HG02588 (cell line): ENCODE measurements at regions not wholly inside any gene's neighbourhood (a gene's known extent, or its start where the extent isn't known, plus 50 kb on each side); places are given as distances from the start of the nearest gene placed in this dataset.
"Not testable (repeated sequence)": the region's sequence is repeated elsewhere in the genome, so short reads cannot be mapped to it uniquely, and the experiment has no call there.

ENCODE experiments used
- ATAC-seq: cut with Tn5 transposase; IDR thresholded peaks from one replicate; pipeline ENCODE4 v1.9.1; 2021; ENCODE audit warnings: mild to moderate bottlenecking, moderate library complexity; ENCODE audit not compliant: unreplicated experiment

GRCh38 chr10:90011281-90011680 is 309.9 kb downstream of the KIF20B start:
- not testable (repeated sequence) for ATAC-seq

GRCh38 chr10:90018819-90019218 is 317.4 kb downstream of the KIF20B start:
- no peak for ATAC-seq

- ATAC-seq, result no peak
Observed at GRCh38 chr10:90020506-90020905, 319.1 kb downstream of the KIF20B start.

- no peak for ATAC-seq
Observed at GRCh38 chr10:90023950-90024349, 322.6 kb downstream of the KIF20B start.

GRCh38 chr10:90028312-90028711 is 326.9 kb downstream of the KIF20B start:
- no peak for ATAC-seq

GRCh38 chr10:90031776-90032175 is 330.4 kb downstream of the KIF20B start:
- no peak for ATAC-seq

GRCh38 chr10:90032519-90032918 is 331.1 kb downstream of the KIF20B start:
- no peak for ATAC-seq

- not testable (repeated sequence) for ATAC-seq
Observed at GRCh38 chr10:90034862-90035261, 333.5 kb downstream of the KIF20B start.

GRCh38 chr10:90041585-90041984 is 340.2 kb downstream of the KIF20B start:
- ATAC-seq, result no peak

- ATAC-seq, result no peak
Observed at GRCh38 chr10:90042075-90042474, 340.7 kb downstream of the KIF20B start.

GRCh38 chr10:90047243-90047729 is 345.9 kb downstream of the KIF20B start:
- ATAC-seq, result peak; percentile 86

- no peak for ATAC-seq
Observed at GRCh38 chr10:90051053-90051452, 349.7 kb downstream of the KIF20B start.

- no peak for ATAC-seq
Observed at GRCh38 chr10:90051474-90051873, 350.1 kb downstream of the KIF20B start.

GRCh38 chr10:90062786-90063185 is 361.4 kb downstream of the KIF20B start:
- no peak for ATAC-seq

- no peak for ATAC-seq
Observed at GRCh38 chr10:90064295-90064694, 362.9 kb downstream of the KIF20B start.

GRCh38 chr10:90066435-90066834 is 365.0 kb downstream of the KIF20B start:
- ATAC-seq, result no peak

- ATAC-seq, result no peak
Observed at GRCh38 chr10:90075995-90076394, 374.6 kb downstream of the KIF20B start.

- no peak for ATAC-seq
Observed at GRCh38 chr10:90079819-90080218, 378.4 kb downstream of the KIF20B start.

GRCh38 chr10:90086606-90087190 is 385.3 kb downstream of the KIF20B start:
- not testable (repeated sequence) for ATAC-seq

- peak; percentile 97 for ATAC-seq
Observed at GRCh38 chr10:90087197-90088023, 386.0 kb downstream of the KIF20B start.

- no peak for ATAC-seq
Observed at GRCh38 chr10:90088024-90088317, 386.6 kb downstream of the KIF20B start.

- ATAC-seq, result no peak
Observed at GRCh38 chr10:90089719-90090118, 388.3 kb downstream of the KIF20B start.
